Transverse colon (tissue), 3 donors: ENCODE measurements at regions not wholly inside any gene's neighbourhood (a gene's known extent, or its start where the extent isn't known, plus 50 kb on each side); places are given as distances from the start of the nearest gene placed in this dataset.

Source experiments
- CTCF ChIP-seq, 5 experiments: fragments of 200-600 bp in 3 of 5; fragments of 450-650 bp in 2 of 5; sonication (generic) in 3 of 5; IDR thresholded peaks; 1 replicate in 2 of 5; 2 replicates in 3 of 5; pipeline ENCODE4 v1.5.1; 2016 to 2017; ENCODE audit warnings: antibody characterized with exemption in 5 of 5, inconsistent platforms in 3 of 5, mild to moderate bottlenecking in 2 of 5, moderate library complexity in 1 of 5
- POLR2A ChIP-seq: fragments of 450-650 bp; IDR thresholded peaks from one replicate; pipeline ENCODE4 v1.6.1; 2016; ENCODE audit warnings: antibody characterized with exemption, mild to moderate bottlenecking, moderate library complexity

GRCh38 chr6:11396860-11397259 lies 140.7 kb upstream of the TMEM170B start:
- TF ChIP-seq POLR2A: no peak
- no peak for TF ChIP-seq CTCF (IDR thresholded peaks at IDR 0.05)
